IMR-90 (cell line): ENCODE measurements at regions not wholly inside any gene's neighbourhood (a gene's known extent, or its start where the extent isn't known, plus 50 kb on each side); places are given as distances from the start of the nearest gene placed in this dataset.

Experiments used
- ATAC-seq: fragments of 200-7000 bp; cut with Tn5 transposase; 2 replicates; pipeline ENCODE4 v1.9.1; 2020; ENCODE audit warnings: low read depth, mild to moderate bottlenecking, moderate library complexity
- BruUV-seq: library from RNA; stranded (reverse); fragments of 400-500 nt; replicated peaks from 2 replicates; lab custom pipeline; 2021; lab: Mats Ljungman, UMichigan
- CTCF ChIA-PET: fragments of 300-600 bp; formaldehyde crosslinking; extraction: SDS; loops from one replicate; lab custom pipeline; 2021; ENCODE audit warnings: antibody characterized with exemption; lab: Yijun Ruan, JAX
- POLR2A ChIA-PET: fragments of 300-600 bp; sonication (Branson Sonifier 250); formaldehyde crosslinking; loops from one replicate; lab custom pipeline; 2022; ENCODE audit warnings: antibody characterized with exemption; ENCODE audit not compliant: unreplicated experiment; lab: Charles Lee
- DNase-seq: peaks from one replicate; pipeline ENCODE4 v3.0.0; 2013
- H2AFZ ChIP-seq: replicated peaks from 2 replicates; pipeline ENCODE3; 2013; ENCODE audit warnings: low read length, mild to moderate bottlenecking; ENCODE audit not compliant: poor library complexity
- H2AK5ac ChIP-seq: 2 replicates; pipeline ENCODE4 v1.6.1; 2013; ENCODE audit warnings: low read depth, low read length, inconsistent platforms
- H2AK9ac ChIP-seq: replicated peaks from 2 replicates; pipeline ENCODE3; 2013; ENCODE audit warnings: mild to moderate bottlenecking, low read depth, low read length, moderate library complexity; ENCODE audit not compliant: poor library complexity
- H2BK120ac ChIP-seq: 2 replicates; pipeline ENCODE4 v1.6.1; 2013; ENCODE audit warnings: low read depth, low read length, inconsistent platforms
- H2BK15ac ChIP-seq: 3 replicates; pipeline ENCODE4 v1.6.1; 2013; ENCODE audit warnings: low read depth, low read length, inconsistent platforms
- H2BK20ac ChIP-seq: 2 replicates; pipeline ENCODE4 v1.6.1; 2013; ENCODE audit warnings: low read depth, mild to moderate bottlenecking, inconsistent platforms, low read length, moderate library complexity
- H2BK5ac ChIP-seq: 2 replicates; pipeline ENCODE4 v1.6.1; 2013; ENCODE audit warnings: mild to moderate bottlenecking, low read depth, low read length, inconsistent platforms; ENCODE audit not compliant: poor library complexity, severe bottlenecking
- H3K14ac ChIP-seq: replicated peaks from 2 replicates; pipeline ENCODE4 v1.6.1; 2013; ENCODE audit warnings: low read depth, low read length, inconsistent platforms
- H3K18ac ChIP-seq: 2 replicates; pipeline ENCODE4 v1.6.1; 2013; ENCODE audit warnings: low read depth, low read length, control low read depth
- H3K23ac ChIP-seq: 2 replicates; pipeline ENCODE4 v1.6.1; 2013; ENCODE audit warnings: low read depth, low read length, inconsistent platforms
- H3K27ac ChIP-seq: 2 replicates; pipeline ENCODE4 v1.5.1; 2013; ENCODE audit warnings: mild to moderate bottlenecking, control low read depth, low read length; ENCODE audit not compliant: insufficient read depth
- H3K27me3 ChIP-seq: 2 replicates; pipeline ENCODE4 v1.6.1; 2013; ENCODE audit warnings: low read length; ENCODE audit not compliant: control insufficient read depth, insufficient read depth
- H3K36me3 ChIP-seq: 2 replicates; pipeline ENCODE4 v1.6.1; 2013; ENCODE audit warnings: low read length, mixed read lengths; ENCODE audit not compliant: control insufficient read depth, insufficient read depth
- H3K4ac ChIP-seq: 2 replicates; pipeline ENCODE4 v1.6.1; 2013; ENCODE audit warnings: low read depth, low read length, inconsistent platforms
- H3K4me1 ChIP-seq: 2 replicates; pipeline ENCODE4 v1.6.1; 2013; ENCODE audit warnings: low read length, mixed read lengths; ENCODE audit not compliant: control insufficient read depth, insufficient read depth
- H3K4me2 ChIP-seq: 2 replicates; pipeline ENCODE4 v1.6.1; 2013; ENCODE audit warnings: low read depth, mild to moderate bottlenecking, control low read depth, low read length, moderate library complexity
- H3K4me3 ChIP-seq: 2 replicates; pipeline ENCODE4 v1.5.1; 2013; ENCODE audit warnings: low read depth, mild to moderate bottlenecking, control low read depth, low read length, moderate library complexity; ENCODE audit not compliant: insufficient read depth
- H3K56ac ChIP-seq: 2 replicates; pipeline ENCODE4 v1.6.1; 2013; ENCODE audit warnings: low read length, inconsistent platforms; ENCODE audit not compliant: insufficient read depth; ENCODE audit errors: extremely low read depth
- H3K79me1 ChIP-seq, 2 experiments: 2 replicates each; pipeline ENCODE4 v1.6.1; 2013; ENCODE audit warnings: low read length in 2 of 2, inconsistent platforms in 1 of 2, low read depth in 1 of 2
- H3K9ac ChIP-seq: 2 replicates; pipeline ENCODE4 v1.6.1; 2013; ENCODE audit warnings: low read depth, low read length, control low read depth
- H3K9me1 ChIP-seq: 2 replicates; pipeline ENCODE4 v1.6.1; 2013; ENCODE audit warnings: low read length, inconsistent platforms; ENCODE audit not compliant: insufficient read depth
- H3K9me3 ChIP-seq: 2 replicates; pipeline ENCODE4 v1.6.1; 2013; ENCODE audit warnings: low read length; ENCODE audit not compliant: control insufficient read depth, insufficient read depth
- H4K20me1 ChIP-seq: 2 replicates; pipeline ENCODE4 v1.6.1; 2013; ENCODE audit warnings: low read length, inconsistent platforms; ENCODE audit not compliant: insufficient read depth
- H4K5ac ChIP-seq: 2 replicates; pipeline ENCODE4 v1.6.1; 2013; ENCODE audit warnings: mild to moderate bottlenecking, low read depth, low read length, control low read depth
- H4K8ac ChIP-seq, 2 experiments: 2 replicates each; pipeline ENCODE4 v1.6.1; 2013; ENCODE audit warnings: low read depth in 2 of 2, low read length in 2 of 2, control low read depth in 1 of 2, inconsistent platforms in 1 of 2
- H4K91ac ChIP-seq: 2 replicates; pipeline ENCODE4 v1.6.1; 2013; ENCODE audit warnings: low read depth, low read length, inconsistent platforms; ENCODE audit not compliant: insufficient read depth
- BHLHE40 ChIP-seq: fragments of 150-350 bp; IDR thresholded peaks from 2 replicates; pipeline ENCODE4 v1.6.1; 2016; ENCODE audit warnings: mild to moderate bottlenecking, low read depth, low read length
- CEBPB ChIP-seq: IDR thresholded peaks from 2 replicates; pipeline ENCODE4 v1.6.1; 2012; ENCODE audit warnings: low read depth, low read length, improper control_type of control experiment
- WGBS, 2 experiments: methylation state at CpG; one replicate each; pipeline versions ENCODE4 v1.1.5 to v1.1.7; 2013; ENCODE audit warnings: missing lambda C conversion rate in 2 of 2; ENCODE audit not compliant: insufficient read length in 1 of 2; ENCODE audit errors: extremely low coverage in 2 of 2; 5-methylcytosine and 5-hydroxymethylcytosine counted together
- dilution Hi-C: fragments of 300-500 bp; cut with HindIII; formaldehyde crosslinking; loops from one replicate; pipeline ENCODE4 v1.14.3; 2018; ENCODE audit warnings: low sequenced_read_pairs; ENCODE audit not compliant: unreplicated experiment
- in situ Hi-C: fragments of 300-500 bp; cut with MboI; formaldehyde crosslinking; loops from 3 replicates; pipeline ENCODE4 v1.14.3; 2019; ENCODE audit warnings: low sequenced_read_pairs, inconsistent platforms, mixed read lengths
- intact Hi-C: fragments of 100-400 bp; cut with micrococcal nuclease; formaldehyde crosslinking; loops from 2 replicates; pipeline ENCODE4 v1.10.0; 2022

GRCh38 chr7:114835303-114835702 is 86.6 kb upstream of the MDFIC start:
- no TSS peak for BruUV-seq
- no CpG with 5 or more reads among the region's 1 CpG for WGBS, 2 experiments
- Histone ChIP-seq H3K56ac (no peak overlapping the region), H4K5ac (no peak overlapping the region), H3K27ac (no peak overlapping the region), H3K4me2 (no peak overlapping the region), H4K20me1 (no peaks in the 10 kb centered on the region), H3K9me3 (no peaks in the 10 kb centered on the region), H3K14ac (no peak overlapping the region), H3K23ac (no peak overlapping the region), H4K8ac (no peak overlapping the region), H3K18ac (no peak overlapping the region), H2BK5ac (no peak overlapping the region), H3K27me3 (no peaks in the 10 kb centered on the region), H3K4me1 (no peaks in the 10 kb centered on the region), H3K4me3 (no peak overlapping the region), H2AK5ac (no peak overlapping the region), H3K79me1 (no peaks in the 10 kb centered on the region), H4K91ac (no peak overlapping the region), H3K36me3 (no peaks in the 10 kb centered on the region), H3K4ac (no peak overlapping the region), H2AK9ac (no peak overlapping the region), H3K9me1 (no peaks in the 10 kb centered on the region), H3K9ac (no peak overlapping the region), H2BK15ac (no peak overlapping the region), H2AFZ (no peak overlapping the region), H2BK120ac (no peak overlapping the region), H2BK20ac (no peak overlapping the region)
- ChIA-PET CTCF (no interaction called here), POLR2A (no interaction called here)
- intact Hi-C loops: no loop called here
- no peak for DNase-seq
- no peak for TF ChIP-seq BHLHE40
- no peak for TF ChIP-seq CEBPB
- dilution Hi-C loops: no loop called here
- ATAC-seq: no peak
- in situ Hi-C loops: no loop called here
